Suprapubic skin (tissue), 4 donors: ENCODE measurements at regions not wholly inside any gene's neighbourhood (a gene's known extent, or its start where the extent isn't known, plus 50 kb on each side); places are given as distances from the start of the nearest gene placed in this dataset.

Experiments
- CTCF ChIP-seq, 2 donors: fragments of 200-600 bp in 1 of 2; fragments of 450-650 bp in 1 of 2; sonication (generic) in 1 of 2; IDR thresholded peaks; one replicate each; pipeline ENCODE4 v1.5.1; 2016 to 2019; ENCODE audit warnings: antibody characterized with exemption in 2 of 2, mild to moderate bottlenecking in 1 of 2, moderate library complexity in 1 of 2
- EP300 ChIP-seq: sonication (generic); formaldehyde crosslinking; IDR thresholded peaks from one replicate; pipeline ENCODE4 v1.6.1; 2017; ENCODE audit warnings: antibody characterized with exemption
- POLR2A ChIP-seq, 2 donors: fragments of 450-650 bp; IDR thresholded peaks; one replicate each; pipeline ENCODE4 v1.6.1; 2017; ENCODE audit warnings: antibody characterized with exemption in 2 of 2, mild to moderate bottlenecking in 2 of 2, moderate library complexity in 2 of 2
- POLR2AphosphoS5 ChIP-seq, 3 donors: sonication (generic); formaldehyde crosslinking; IDR thresholded peaks; one replicate each; pipeline ENCODE4 v1.6.1; 2017; ENCODE audit warnings: antibody characterized with exemption in 3 of 3

DNA sequence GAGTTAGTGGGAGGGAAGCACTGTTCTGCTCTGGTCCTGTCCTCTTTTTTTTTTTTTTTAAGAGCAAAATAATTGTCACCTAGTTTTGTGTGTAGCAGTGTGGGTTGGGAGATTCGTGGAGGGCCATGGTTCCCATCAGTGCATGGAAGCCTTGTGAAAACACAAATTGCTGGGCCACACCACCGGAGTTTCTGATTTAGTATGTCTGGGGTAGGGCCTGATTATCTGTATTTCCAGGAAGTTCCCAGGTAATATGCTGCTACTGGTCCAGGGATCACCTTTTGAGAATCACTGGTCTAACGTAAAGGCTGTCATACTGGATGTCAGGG is 191.3 kb downstream of the GATA3 start:
- TF ChIP-seq CTCF (IDR thresholded peaks at IDR 0.05) (no peak), POLR2A (IDR thresholded peaks at IDR 0.05) (no peak), POLR2AphosphoS5 (IDR thresholded peaks at IDR 0.05) (no peak), EP300 (no peak)
